GM10248 (cell line): ENCODE measurements at regions not wholly inside any gene's neighbourhood (a gene's known extent, or its start where the extent isn't known, plus 50 kb on each side); places are given as distances from the start of the nearest gene placed in this dataset.

Source experiments
- CTCF ChIA-PET: fragments of 300-600 bp; sonication (Branson Sonifier 250); formaldehyde crosslinking; extraction: SDS; loops from one replicate; lab custom pipeline; 2021; ENCODE audit warnings: antibody characterized with exemption; lab: Yijun Ruan, JAX
- POLR2A ChIA-PET: fragments of 350-650 bp; sonication (Branson Sonifier 250); formaldehyde crosslinking; extraction: SDS; loops from one replicate; lab custom pipeline; 2020; ENCODE audit warnings: antibody characterized with exemption; lab: Yijun Ruan, JAX
- DNase-seq: peaks from one replicate; pipeline ENCODE4 v3.0.0; 2012; ENCODE audit errors: extremely low spot score
- TF ChIP-seq, protein P1 (sequence below): IDR thresholded peaks from 2 replicates; pipeline ENCODE4 v1.5.1; 2012; ENCODE audit warnings: mild to moderate bottlenecking, low read depth; ENCODE audit errors: extremely low read depth, missing control alignments, control extremely low read depth

DNA sequence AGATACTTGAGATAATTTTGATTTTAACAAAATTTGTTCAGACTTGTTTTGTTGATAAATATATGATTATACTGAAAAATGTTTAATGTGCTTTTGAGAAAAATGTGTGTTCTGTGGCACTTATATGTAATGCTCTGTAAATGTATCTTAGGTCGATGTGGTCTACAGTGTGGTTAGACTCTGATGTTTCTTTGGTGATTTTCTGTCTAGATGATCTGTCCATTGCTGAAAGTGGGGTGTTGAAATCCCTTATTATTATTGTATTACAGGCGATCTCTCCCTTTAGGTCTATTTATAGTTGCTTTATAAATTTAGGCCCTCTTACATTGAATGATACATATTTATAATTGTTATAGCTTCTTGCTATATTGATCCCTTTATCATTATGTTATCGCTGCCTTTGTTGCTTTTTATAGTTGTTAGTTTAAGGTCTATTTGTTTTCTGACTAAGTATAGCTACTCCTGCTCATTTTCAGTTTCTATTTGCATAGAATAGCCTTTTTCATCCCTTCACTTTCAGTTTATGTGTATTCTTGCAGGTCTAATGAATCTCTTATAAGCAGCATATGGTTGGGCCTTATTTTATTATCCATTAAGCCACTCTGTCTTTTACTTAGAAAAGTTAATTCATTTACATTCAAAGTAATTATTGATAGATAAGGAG, 124.3 kb downstream of the MRPS30 start:
- DNase-seq: peak; percentile 35

DNA sequence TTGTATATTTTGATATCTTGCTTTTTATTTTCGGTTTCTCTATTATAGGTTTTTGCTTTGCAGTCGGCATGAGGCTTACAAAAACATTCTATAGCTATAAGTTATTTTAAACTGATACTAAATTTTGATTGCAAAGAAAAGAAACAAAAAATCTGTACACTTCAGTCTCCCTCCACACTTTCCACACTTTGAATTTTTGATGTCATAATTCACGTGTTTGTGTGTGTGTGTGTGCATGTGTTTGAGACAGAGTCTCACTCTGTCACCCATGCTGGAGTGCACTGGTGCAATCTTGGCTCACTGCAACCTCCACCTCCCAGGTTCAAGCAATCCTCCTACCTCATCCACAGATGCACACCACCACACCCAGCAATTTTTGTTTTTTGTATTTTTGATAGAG, 124.9 kb downstream of the MRPS30 start:
- TF ChIP-seq, protein P1, sequence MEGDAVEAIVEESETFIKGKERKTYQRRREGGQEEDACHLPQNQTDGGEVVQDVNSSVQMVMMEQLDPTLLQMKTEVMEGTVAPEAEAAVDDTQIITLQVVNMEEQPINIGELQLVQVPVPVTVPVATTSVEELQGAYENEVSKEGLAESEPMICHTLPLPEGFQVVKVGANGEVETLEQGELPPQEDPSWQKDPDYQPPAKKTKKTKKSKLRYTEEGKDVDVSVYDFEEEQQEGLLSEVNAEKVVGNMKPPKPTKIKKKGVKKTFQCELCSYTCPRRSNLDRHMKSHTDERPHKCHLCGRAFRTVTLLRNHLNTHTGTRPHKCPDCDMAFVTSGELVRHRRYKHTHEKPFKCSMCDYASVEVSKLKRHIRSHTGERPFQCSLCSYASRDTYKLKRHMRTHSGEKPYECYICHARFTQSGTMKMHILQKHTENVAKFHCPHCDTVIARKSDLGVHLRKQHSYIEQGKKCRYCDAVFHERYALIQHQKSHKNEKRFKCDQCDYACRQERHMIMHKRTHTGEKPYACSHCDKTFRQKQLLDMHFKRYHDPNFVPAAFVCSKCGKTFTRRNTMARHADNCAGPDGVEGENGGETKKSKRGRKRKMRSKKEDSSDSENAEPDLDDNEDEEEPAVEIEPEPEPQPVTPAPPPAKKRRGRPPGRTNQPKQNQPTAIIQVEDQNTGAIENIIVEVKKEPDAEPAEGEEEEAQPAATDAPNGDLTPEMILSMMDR: no peak
- ChIA-PET CTCF (interaction anchor here (1.1 to 1.8 kb wide), 4 partner anchors 9 to 23 kb away, joined by 3 to 5 read pairs (median 4); no protein-coding TSS in a partner anchor), POLR2A (no interaction called here)
- DNase-seq: no peak

More for the DNA sequence above, 124.3 kb downstream of the MRPS30 start:
- POLR2A ChIA-PET: no interaction called here
- TF ChIP-seq, protein P1: no peak
- CTCF ChIA-PET: interaction anchor here (1.1 to 1.8 kb wide), 3 partner anchors 10 to 23 kb away, joined by 3 to 5 read pairs (median 5); no protein-coding TSS in a partner anchor

DNA sequence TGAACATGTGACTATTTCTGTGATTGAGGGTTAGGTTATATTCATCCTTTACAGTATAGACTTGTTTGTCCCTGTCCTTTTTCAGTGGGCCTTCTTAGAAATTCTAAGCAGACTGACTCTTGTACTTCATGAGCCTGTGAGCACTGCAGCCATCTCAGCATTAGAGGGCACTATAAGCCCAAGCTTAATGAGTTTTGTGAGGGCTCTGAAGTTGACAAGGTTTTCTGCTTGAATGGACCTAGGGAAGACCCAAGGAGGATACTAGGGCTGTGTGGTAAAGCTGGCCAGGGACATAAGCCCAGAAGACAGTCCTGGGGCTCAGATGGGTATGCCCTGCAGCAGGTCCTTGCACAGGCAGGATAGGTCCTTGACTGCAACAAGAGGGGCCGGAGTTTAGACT, 126.5 kb downstream of the MRPS30 start:
- TF ChIP-seq, protein P1: peak; percentile 3
- ChIA-PET CTCF (interaction anchor here (0.9 to 1.7 kb wide), 3 partner anchors 10 to 73 kb away, joined by 3 to 5 read pairs (median 4); no protein-coding TSS in a partner anchor), POLR2A (no interaction called here)
- no peak for DNase-seq

DNA sequence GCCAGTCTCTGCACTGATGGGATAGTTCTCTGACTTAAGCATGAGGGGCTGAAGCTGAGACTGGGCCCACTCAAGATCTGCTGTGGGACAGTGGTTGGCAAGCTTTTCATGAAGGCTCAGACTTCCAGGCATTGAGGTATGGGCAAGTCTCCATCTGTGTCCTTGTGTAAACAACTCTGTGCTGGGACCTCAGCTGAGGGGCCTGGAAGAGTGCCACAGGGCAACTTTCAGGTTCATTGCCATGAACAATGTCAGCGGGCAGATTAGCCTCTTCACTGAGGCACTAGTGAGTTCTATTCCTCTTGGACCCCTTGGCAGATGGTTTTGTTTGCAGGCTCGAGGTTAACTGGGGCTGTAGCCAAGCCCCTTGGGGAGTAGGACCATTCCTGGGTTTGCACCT, 127.1 kb downstream of the MRPS30 start:
- TF ChIP-seq, protein P1: no peak
- ChIA-PET CTCF (interaction anchor here (1.7 kb wide), 1 partner anchor 20 kb away, joined by 5 read pairs; no protein-coding TSS in a partner anchor), POLR2A (no interaction called here)
- DNase-seq: no peak

DNA sequence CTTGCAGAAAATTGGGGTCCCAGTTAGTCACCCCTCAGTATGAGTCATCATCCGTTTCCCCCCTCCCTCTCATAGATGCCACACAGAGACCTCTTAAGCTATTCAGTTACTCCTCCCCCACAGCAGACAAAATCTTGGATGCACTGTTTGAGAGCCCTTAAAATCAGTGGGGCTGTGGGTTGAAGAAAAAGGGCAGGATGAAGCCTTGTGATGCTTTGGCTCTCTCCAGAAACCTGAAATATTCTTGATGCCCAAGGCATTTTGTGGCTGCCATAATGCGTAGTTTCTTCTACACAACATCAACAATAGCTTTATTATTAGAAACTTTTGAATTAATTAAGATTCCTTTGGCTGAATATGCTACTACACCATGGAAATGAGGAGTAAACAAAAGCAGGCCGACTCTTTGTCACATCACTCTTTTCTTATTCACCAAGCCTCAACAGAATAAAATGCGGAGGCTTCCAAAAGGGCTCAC, 133.8 kb downstream of the MRPS30 start:
- TF ChIP-seq, protein P1: no peak
- no peak for DNase-seq
- POLR2A ChIA-PET: no interaction called here
- CTCF ChIA-PET: interaction anchor here (1.5 to 1.9 kb wide), 2 partner anchors 9 kb away, joined by 5 to 13 read pairs; no protein-coding TSS in a partner anchor

DNA sequence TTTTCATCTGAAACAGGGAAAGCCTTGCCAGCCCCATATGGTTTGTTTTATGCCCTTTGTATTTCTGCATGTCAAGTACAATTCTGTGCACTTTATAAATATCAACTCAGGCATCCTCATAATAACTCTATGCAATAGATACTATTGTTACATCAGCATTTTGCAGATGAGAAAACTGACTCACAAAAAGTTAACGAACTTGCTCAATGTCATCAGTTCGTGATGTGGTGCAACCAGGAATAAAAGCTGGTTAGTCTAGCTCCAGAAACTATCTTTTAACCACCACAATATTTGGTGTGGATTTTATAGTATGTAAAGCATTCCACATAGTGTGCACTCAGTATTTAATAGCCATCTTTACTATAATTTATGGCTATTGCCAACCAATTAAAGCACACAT, 134.9 kb downstream of the MRPS30 start:
- ChIA-PET POLR2A (no interaction called here), CTCF (interaction anchor here (1.5 to 1.9 kb wide), 2 partner anchors 8 to 10 kb away, joined by 5 to 13 read pairs; no protein-coding TSS in a partner anchor)
- no peak for DNase-seq
- TF ChIP-seq, protein P1: no peak
